ENCODE measurements at regions not wholly inside any gene's neighbourhood (a gene's known extent, or its start where the extent isn't known, plus 50 kb on each side); places are given as distances from the start of the nearest gene placed in this dataset.

- ChIA-PET CTCF (interaction anchor here (0.6 kb wide), 1 partner anchor 38 kb away, joined by 4 read pairs; no protein-coding TSS in a partner anchor), POLR2A (interaction anchor here (0.6 kb wide), 2 partner anchors 200 to 356 kb away, joined by 4 to 8 read pairs; no protein-coding TSS in a partner anchor)
- no peak overlapping the region for H3K4me3 ChIP-seq (ENCODE audit: low read depth in 2 of 2, low read length in 2 of 2)
- peak; percentile 7; the same call in 1 of the 2 replicates for ATAC-seq
- DNase-seq (ENCODE audit: low read depth, low spot score) = no peak
- intact Hi-C loops (cut with micrococcal nuclease; ENCODE audit: unreplicated experiment) = no loop called here
- H3K4me1 ChIP-seq (ENCODE audit: control insufficient read depth, insufficient read depth, low read length) = peaks cover 43% of the 10 kb centered on the region
- in situ Hi-C loops (cut with HindIII; ENCODE audit: low pct_unique_long_range_greater_than_20kb, low sequenced_read_pairs) = no loop called here
- BruUV-seq (replicated peaks) = no TSS peak
- H3K27me3 ChIP-seq (ENCODE audit: control insufficient read depth, insufficient read depth, low read length) = no peaks in the 10 kb centered on the region
- no peaks in the 10 kb centered on the region for H3K36me3 ChIP-seq (ENCODE audit: control insufficient read depth, insufficient read depth, low read length)
- peak overlapping the region; percentile 99 for H3K27ac ChIP-seq (ENCODE audit: low read length)
- no peak for TF ChIP-seq REST (IDR thresholded peaks at IDR 0.05; ENCODE audit: insufficient read depth in 1 of 2, low read depth in 2 of 2, low read length in 1 of 2)
- TF ChIP-seq SIN3A (IDR thresholded peaks at IDR 0.05; ENCODE audit: borderline replicate concordance, insufficient read depth, low read depth, low read length) = no peak
- TF ChIP-seq POLR2AphosphoS5 (IDR thresholded peaks at IDR 0.05; ENCODE audit: low read depth, low read length) = no peak
- TF ChIP-seq TCF7L2 (IDR thresholded peaks at IDR 0.05; ENCODE audit: low read depth, low read length) = no peak
- TF ChIP-seq CTCF (IDR thresholded peaks at IDR 0.05) = no peak
- no peaks in the 10 kb centered on the region for H3K9me3 ChIP-seq (ENCODE audit: control insufficient read depth, insufficient read depth, low read depth, low read length)
Measured at GRCh38 chr10:21317902-21318301, 207.6 kb downstream of the SKIDA1 start.

GRCh38 chr10:21315645-21316220, 209.7 kb downstream of the SKIDA1 start:
- no peak for TF ChIP-seq CTCF (IDR thresholded peaks at IDR 0.05)
- no peak for TF ChIP-seq SIN3A (IDR thresholded peaks at IDR 0.05; ENCODE audit: borderline replicate concordance, insufficient read depth, low read depth, low read length)
- peak; percentile 47; the same call in 1 of the 2 replicates for TF ChIP-seq TCF7L2 (IDR thresholded peaks at IDR 0.05; ENCODE audit: low read depth, low read length)
- TF ChIP-seq REST (IDR thresholded peaks at IDR 0.05; ENCODE audit: insufficient read depth in 1 of 2, low read depth in 2 of 2, low read length in 1 of 2) = no peak
- TF ChIP-seq POLR2AphosphoS5 (IDR thresholded peaks at IDR 0.05; ENCODE audit: low read depth, low read length) = peak; percentile 74
- Histone ChIP-seq H3K4me1 (ENCODE audit: control insufficient read depth, insufficient read depth, low read length) (peaks cover 43% of the 10 kb centered on the region), H3K36me3 (ENCODE audit: control insufficient read depth, insufficient read depth, low read length) (no peaks in the 10 kb centered on the region), H3K4me3 (ENCODE audit: low read depth in 2 of 2, low read length in 2 of 2) (no peak overlapping the region; a peak in 1 of 4 replicates), H3K9me3 (ENCODE audit: control insufficient read depth, insufficient read depth, low read depth, low read length) (no peaks in the 10 kb centered on the region), H3K27me3 (ENCODE audit: control insufficient read depth, insufficient read depth, low read length) (no peaks in the 10 kb centered on the region), H3K27ac (ENCODE audit: low read length) (peak overlapping the region; percentile 99)
- in situ Hi-C loops (cut with HindIII; ENCODE audit: low pct_unique_long_range_greater_than_20kb, low sequenced_read_pairs) = no loop called here
- ChIA-PET POLR2A (interaction anchor here (0.7 kb wide), 1 partner anchor 176 kb away, joined by 3 read pairs; no protein-coding TSS in a partner anchor), CTCF (no interaction called here)
- intact Hi-C loops (cut with micrococcal nuclease; ENCODE audit: unreplicated experiment) = no loop called here
- no peak for DNase-seq (ENCODE audit: low read depth, low spot score)
- BruUV-seq (replicated peaks) = no TSS peak
- peak; percentile 92 for ATAC-seq
